ENCODE measurements at regions not wholly inside any gene's neighbourhood (a gene's known extent, or its start where the extent isn't known, plus 50 kb on each side); places are given as distances from the start of the nearest gene placed in this dataset.
"Not testable (repeated sequence)": the region's sequence is repeated elsewhere in the genome, so short reads cannot be mapped to it uniquely, and the experiment has no call there.

DNA sequence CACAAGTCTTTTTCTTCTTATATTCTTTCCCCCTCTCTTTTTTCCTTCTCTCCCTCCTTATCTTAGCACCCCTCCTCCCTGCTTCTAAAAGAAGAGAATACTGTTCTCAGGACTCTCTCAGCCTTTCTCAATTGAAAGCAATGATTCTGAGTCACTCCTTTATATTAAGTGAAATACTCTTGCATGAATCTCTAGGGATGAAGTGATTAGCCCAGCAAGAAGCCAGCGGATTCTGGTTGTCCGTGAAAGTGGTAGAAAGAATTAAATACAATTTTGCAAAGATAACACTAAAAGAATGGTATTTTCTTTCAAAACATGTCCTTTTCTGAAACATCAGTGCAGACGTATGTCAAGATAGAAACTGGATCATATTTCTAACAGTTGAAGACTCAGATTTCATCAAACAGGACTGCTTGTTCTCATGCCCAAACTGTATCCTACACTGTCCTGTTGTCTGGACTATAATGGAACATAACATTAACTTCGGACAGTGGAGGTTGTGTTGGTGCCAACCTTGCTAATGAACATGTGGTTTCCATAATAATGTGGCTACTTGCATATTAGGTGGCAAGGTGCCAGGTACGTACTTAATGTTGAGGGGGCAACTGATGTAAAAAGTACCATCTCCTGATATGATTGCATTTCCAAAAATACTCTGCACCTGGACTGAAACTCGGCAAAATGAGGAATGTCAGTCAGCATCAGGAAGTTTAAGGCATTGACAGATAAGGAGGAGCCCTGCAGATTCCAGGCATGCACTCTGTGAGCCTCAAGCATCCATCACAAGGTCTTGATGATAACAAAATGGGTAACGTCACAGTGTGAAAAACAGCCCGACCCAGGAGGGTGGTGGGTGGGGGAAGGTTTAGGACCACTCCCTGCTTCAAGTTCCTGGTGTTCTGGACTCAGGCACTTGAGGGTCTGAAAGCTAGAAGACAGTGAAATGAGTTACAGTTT, 357.2 kb downstream of the DLEU7 start:
- no peak overlapping the region for H3K4me3 ChIP-seq
- TF ChIP-seq POLR2A (IDR thresholded peaks at IDR 0.05): no peak
- TF ChIP-seq, protein P1, sequence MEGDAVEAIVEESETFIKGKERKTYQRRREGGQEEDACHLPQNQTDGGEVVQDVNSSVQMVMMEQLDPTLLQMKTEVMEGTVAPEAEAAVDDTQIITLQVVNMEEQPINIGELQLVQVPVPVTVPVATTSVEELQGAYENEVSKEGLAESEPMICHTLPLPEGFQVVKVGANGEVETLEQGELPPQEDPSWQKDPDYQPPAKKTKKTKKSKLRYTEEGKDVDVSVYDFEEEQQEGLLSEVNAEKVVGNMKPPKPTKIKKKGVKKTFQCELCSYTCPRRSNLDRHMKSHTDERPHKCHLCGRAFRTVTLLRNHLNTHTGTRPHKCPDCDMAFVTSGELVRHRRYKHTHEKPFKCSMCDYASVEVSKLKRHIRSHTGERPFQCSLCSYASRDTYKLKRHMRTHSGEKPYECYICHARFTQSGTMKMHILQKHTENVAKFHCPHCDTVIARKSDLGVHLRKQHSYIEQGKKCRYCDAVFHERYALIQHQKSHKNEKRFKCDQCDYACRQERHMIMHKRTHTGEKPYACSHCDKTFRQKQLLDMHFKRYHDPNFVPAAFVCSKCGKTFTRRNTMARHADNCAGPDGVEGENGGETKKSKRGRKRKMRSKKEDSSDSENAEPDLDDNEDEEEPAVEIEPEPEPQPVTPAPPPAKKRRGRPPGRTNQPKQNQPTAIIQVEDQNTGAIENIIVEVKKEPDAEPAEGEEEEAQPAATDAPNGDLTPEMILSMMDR (IDR thresholded peaks at IDR 0.05): no peak
- TF ChIP-seq EP300 (IDR thresholded peaks at IDR 0.05): no peak
- TF ChIP-seq POLR2AphosphoS5 (IDR thresholded peaks at IDR 0.05): no peak
- no peak for ATAC-seq (ENCODE audit: low FRiP score in 2 of 2)
- H3K27me3 ChIP-seq: no peaks in the 10 kb centered on the region
- DNase-seq: no peak
- H3K36me3 ChIP-seq: no peaks in the 10 kb centered on the region
- H3K27ac ChIP-seq: no peak overlapping the region
- H3K4me1 ChIP-seq: no peaks in the 10 kb centered on the region
- 61% methylated on average over 8 of the region's 8 CpGs for WGBS, 2 donors
- no peaks in the 10 kb centered on the region for H3K9me3 ChIP-seq

DNA sequence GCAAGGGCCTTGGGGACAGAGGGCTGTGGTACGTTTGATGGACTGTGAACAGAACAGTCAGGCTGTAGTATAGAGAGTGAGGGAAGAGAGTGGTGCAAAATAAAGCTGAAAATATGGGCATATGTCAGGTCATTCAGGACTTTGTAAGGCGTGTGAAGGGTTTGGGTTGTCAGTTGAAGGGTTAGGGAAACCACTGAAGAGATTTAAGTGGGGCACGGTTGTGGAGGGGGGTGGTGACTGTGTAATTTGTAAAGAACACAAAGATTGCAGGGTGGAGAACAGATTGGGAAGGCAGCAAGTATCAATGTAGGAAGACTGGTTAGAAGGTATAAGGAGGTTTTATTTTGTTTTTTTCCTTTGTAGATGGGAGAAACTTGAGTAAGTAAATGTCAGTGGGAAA, 349.8 kb downstream of the DLEU7 start:
- WGBS, 2 donors: 54 to 69% methylated on average over 3 of the region's 3 CpGs
- H3K4me1 ChIP-seq: peaks cover 0 to 7% (median 0%) of the 10 kb centered on the region in 4 donors
- no peak overlapping the region for H3K4me3 ChIP-seq
- ATAC-seq (ENCODE audit: low FRiP score in 2 of 2) (no peak), DNase-seq (no peak)
- H3K36me3 ChIP-seq: no peaks in the 10 kb centered on the region
- TF ChIP-seq POLR2A (IDR thresholded peaks at IDR 0.05) (no peak), EP300 (IDR thresholded peaks at IDR 0.05) (no peak), POLR2AphosphoS5 (IDR thresholded peaks at IDR 0.05) (no peak)
- TF ChIP-seq, protein P1 (IDR thresholded peaks at IDR 0.05): no peak
- no peaks in the 10 kb centered on the region for H3K27me3 ChIP-seq
- no peaks in the 10 kb centered on the region for H3K9me3 ChIP-seq
- H3K27ac ChIP-seq: no peak overlapping the region

DNA sequence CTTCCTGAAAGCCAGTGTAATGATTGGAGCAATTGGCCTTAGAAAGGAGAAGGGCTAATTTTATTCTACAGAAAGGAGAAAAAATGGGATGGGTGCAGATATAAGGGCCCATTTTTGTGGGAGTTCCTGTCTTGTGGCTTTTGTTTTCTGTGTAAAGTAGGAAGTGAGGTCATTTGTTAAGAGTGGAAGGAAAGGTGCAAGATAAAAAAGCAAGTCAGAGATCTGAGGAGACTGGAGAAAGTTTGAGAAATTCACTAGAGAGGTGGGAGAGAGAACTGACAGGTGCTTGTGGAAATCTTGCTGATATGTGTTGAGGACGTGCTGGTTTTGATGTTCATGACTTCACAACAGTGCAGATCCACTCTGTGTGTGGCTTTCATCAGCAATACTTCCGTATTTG, 349.4 kb downstream of the DLEU7 start:
- Histone ChIP-seq H3K4me1 (peaks cover 0 to 7% (median 0%) of the 10 kb centered on the region in 4 donors), H3K36me3 (no peaks in the 10 kb centered on the region), H3K27me3 (no peaks in the 10 kb centered on the region), H3K9me3 (no peaks in the 10 kb centered on the region), H3K4me3 (no peak overlapping the region), H3K27ac (no peak overlapping the region)
- 76 to 90% methylated on average over 2 of the region's 2 CpGs for WGBS, 2 donors
- DNase-seq (no peak), ATAC-seq (ENCODE audit: low FRiP score in 2 of 2) (no peak)
- TF ChIP-seq EP300 (IDR thresholded peaks at IDR 0.05) (no peak), POLR2AphosphoS5 (IDR thresholded peaks at IDR 0.05) (no peak), POLR2A (IDR thresholded peaks at IDR 0.05) (no peak)
- TF ChIP-seq, protein P1 (IDR thresholded peaks at IDR 0.05): no peak

DNA sequence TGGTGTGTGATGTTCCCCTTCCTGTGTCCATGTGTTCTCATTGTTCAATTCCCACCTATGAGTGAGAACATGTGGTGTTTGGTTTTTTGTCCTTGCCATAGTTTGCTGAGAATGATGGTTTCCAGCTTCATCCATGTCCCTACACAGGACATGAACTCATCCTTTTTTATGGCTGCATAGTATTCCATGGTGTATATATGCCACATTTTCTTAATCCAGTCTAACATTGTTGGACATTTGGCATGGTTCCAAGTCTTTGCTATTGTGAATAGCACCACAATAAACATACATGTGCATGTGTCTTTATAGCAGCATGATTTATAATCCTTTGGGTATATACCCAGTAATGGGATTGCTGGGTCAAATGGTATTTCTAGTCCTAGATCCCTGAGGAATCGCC, 340.3 kb downstream of the DLEU7 start:
- not testable (repeated sequence) for H3K4me3 ChIP-seq; H3K36me3 ChIP-seq; H3K4me1 ChIP-seq; DNase-seq; H3K27me3 ChIP-seq; ATAC-seq (ENCODE audit: low FRiP score in 2 of 2); H3K27ac ChIP-seq; H3K9me3 ChIP-seq
- WGBS, 2 donors: 90 to 100% methylated on average over 1 of the region's 1 CpG

DNA sequence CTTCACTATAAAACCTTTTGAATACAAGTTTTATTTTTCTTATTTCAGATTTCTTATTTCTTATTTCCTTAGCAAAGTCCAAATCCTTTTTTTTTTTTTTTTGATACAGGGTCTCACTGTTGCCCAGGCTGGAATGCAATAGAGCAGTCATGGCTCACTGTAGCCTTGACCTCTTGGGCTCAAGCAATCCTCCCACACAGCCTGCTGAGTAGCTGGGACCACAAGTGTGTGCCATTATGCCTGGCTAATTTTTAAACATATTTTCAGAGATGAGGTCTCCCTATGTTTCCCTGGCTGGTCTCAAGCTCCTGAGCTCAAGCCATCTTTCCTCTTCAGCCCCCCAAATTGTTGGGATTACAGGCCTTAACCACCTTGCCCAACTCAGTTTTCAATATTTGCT, 334.3 kb downstream of the DLEU7 start:
- TF ChIP-seq, protein P1 (IDR thresholded peaks at IDR 0.05): no peak
- TF ChIP-seq POLR2A (IDR thresholded peaks at IDR 0.05) (no peak), EP300 (IDR thresholded peaks at IDR 0.05) (no peak), POLR2AphosphoS5 (IDR thresholded peaks at IDR 0.05) (no peak)
- DNase-seq (no peak), ATAC-seq (ENCODE audit: low FRiP score in 2 of 2) (no peak)
- Histone ChIP-seq H3K9me3 (no peaks in the 10 kb centered on the region), H3K4me3 (no peak overlapping the region), H3K27ac (no peak overlapping the region), H3K4me1 (peaks cover 18 to 29% (median 24%) of the 10 kb centered on the region in 4 donors), H3K27me3 (no peaks in the 10 kb centered on the region), H3K36me3 (no peaks in the 10 kb centered on the region)
